Kidney epithelial cell (primary cell): ENCODE measurements at regions not wholly inside any gene's neighbourhood (a gene's known extent, or its start where the extent isn't known, plus 50 kb on each side); places are given as distances from the start of the nearest gene placed in this dataset.

ENCODE experiments used
- DNase-seq: peaks from one replicate; pipeline ENCODE4 v3.0.0-alpha.2; 2010; ENCODE audit warnings: low read depth
- H3K27me3 ChIP-seq: 2 replicates; pipeline ENCODE4 v1.6.0; 2011; ENCODE audit warnings: low read length; ENCODE audit not compliant: control insufficient read depth, insufficient read depth
- H3K36me3 ChIP-seq: 2 replicates; pipeline ENCODE4 v1.5.1; 2011; ENCODE audit warnings: low read length; ENCODE audit not compliant: control insufficient read depth, insufficient read depth
- H3K4me3 ChIP-seq: 2 replicates; pipeline ENCODE4 v1.5.1; 2011; ENCODE audit warnings: low read depth, mild to moderate bottlenecking, control low read depth, low read length
- CTCF ChIP-seq: IDR thresholded peaks from 2 replicates; pipeline ENCODE4 v1.5.1; 2011; ENCODE audit warnings: mild to moderate bottlenecking, moderate library complexity, low read length, control low read depth, inconsistent platforms; ENCODE audit not compliant: insufficient read depth, poor library complexity, severe bottlenecking

GRCh38 chr12:111298582-111299436, 70.1 kb downstream of the PHETA1 start:
- peak; percentile 4 for DNase-seq
- Histone ChIP-seq H3K27me3 (no peaks in the 10 kb centered on the region), H3K36me3 (no peaks in the 10 kb centered on the region), H3K4me3 (no peak overlapping the region)
- TF ChIP-seq CTCF = peak; percentile 94

DNA sequence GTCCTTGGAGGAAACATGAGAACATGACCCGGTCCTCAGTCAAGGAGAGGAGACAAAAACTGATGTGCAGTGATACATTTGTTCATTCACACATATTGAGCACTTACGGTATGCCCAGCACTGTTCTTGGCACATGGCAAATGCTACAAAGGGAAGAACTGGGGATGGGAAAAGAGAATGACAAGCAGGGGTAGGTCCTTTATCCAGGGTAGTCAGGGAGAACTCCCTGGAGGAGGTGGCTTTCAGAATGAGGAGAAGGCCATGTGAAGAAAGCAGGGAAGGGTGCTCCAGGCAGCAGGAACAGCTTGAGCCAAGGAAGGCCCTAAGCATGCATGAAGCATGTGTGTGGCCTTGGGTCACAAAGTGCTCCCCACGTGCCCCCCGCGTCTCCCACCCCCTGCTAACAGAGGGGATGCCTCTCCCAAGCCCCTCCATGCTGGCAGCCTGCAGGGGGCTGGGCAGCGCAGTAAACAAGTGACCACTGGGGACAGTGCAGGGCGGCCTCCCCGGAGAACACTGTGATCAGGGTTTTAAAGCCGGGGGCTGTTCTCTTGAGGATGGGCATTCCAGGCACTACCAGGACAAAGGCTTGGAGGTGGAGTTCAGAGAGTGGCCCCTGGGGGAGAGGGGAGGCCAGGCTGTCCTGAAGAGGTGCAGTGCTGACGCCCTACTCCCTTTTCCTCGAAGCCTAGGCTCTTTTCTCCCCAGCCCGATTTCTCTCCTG, 71.0 kb downstream of the PHETA1 start:
- H3K27me3 ChIP-seq = no peaks in the 10 kb centered on the region
- no peak overlapping the region for H3K4me3 ChIP-seq
- DNase-seq = no peak
- no peak for TF ChIP-seq CTCF
- H3K36me3 ChIP-seq = no peaks in the 10 kb centered on the region

GRCh38 chr12:111296906-111297463, 71.9 kb downstream of the PHETA1 start:
- TF ChIP-seq CTCF = no peak
- no peak for DNase-seq
- Histone ChIP-seq H3K27me3 (no peaks in the 10 kb centered on the region), H3K36me3 (no peaks in the 10 kb centered on the region), H3K4me3 (no peak overlapping the region)

GRCh38 chr12:111295176-111295575, 73.7 kb downstream of the PHETA1 start:
- no peaks in the 10 kb centered on the region for H3K27me3 ChIP-seq
- no peaks in the 10 kb centered on the region for H3K36me3 ChIP-seq
- no peak for TF ChIP-seq CTCF
- DNase-seq = no peak
- no peak overlapping the region for H3K4me3 ChIP-seq

GRCh38 chr12:111293266-111294009, 75.5 kb downstream of the PHETA1 start:
- TF ChIP-seq CTCF = no peak
- no peak for DNase-seq
- Histone ChIP-seq H3K36me3 (no peaks in the 10 kb centered on the region), H3K4me3 (no peak overlapping the region), H3K27me3 (no peaks in the 10 kb centered on the region)
